SK-N-SH treated with all-trans-retinoic acid at 6 μM for 48 hours (cell line): ENCODE measurements at regions not wholly inside any gene's neighbourhood (a gene's known extent, or its start where the extent isn't known, plus 50 kb on each side); places are given as distances from the start of the nearest gene placed in this dataset.

Experiments
- ATAC-seq: fragments of 200-7000 bp; cut with Tn5 transposase; 3 replicates; pipeline ENCODE4 v1.9.1; 2020; ENCODE audit warnings: mild to moderate bottlenecking, moderate library complexity
- ARNTL ChIP-seq: fragments of 450-650 bp; formaldehyde crosslinking; IDR thresholded peaks from 2 replicates; pipeline ENCODE4 v1.5.0; 2020; ENCODE audit warnings: low read depth, mild to moderate bottlenecking, moderate library complexity, borderline replicate concordance
- BACH2 ChIP-seq: fragments of 250-450 bp; sonication (Bioruptor Pico); IDR thresholded peaks from 2 replicates; pipeline ENCODE4 v1.9.0; 2021; ENCODE audit warnings: mild to moderate bottlenecking, borderline replicate concordance
- CREB5 ChIP-seq: fragments of 250-450 bp; sonication (Bioruptor Pico); IDR thresholded peaks from 2 replicates; pipeline ENCODE4 v1.5.1; 2020; ENCODE audit warnings: low read depth, mild to moderate bottlenecking, moderate library complexity
- CSDC2 ChIP-seq: fragments of 250-450 bp; sonication (Bioruptor Pico); IDR thresholded peaks from 2 replicates; pipeline ENCODE4 v1.5.0; 2020; ENCODE audit warnings: mild to moderate bottlenecking, moderate library complexity
- ESRRG ChIP-seq: fragments of 250-450 bp; sonication (Bioruptor Pico); IDR thresholded peaks from 2 replicates; pipeline ENCODE4 v1.6.1; 2021; ENCODE audit warnings: mild to moderate bottlenecking
- ISL1 ChIP-seq: fragments of 250-450 bp; sonication (Bioruptor Pico); IDR thresholded peaks from 2 replicates; pipeline ENCODE4 v2.1.2; 2022; ENCODE audit warnings: mild to moderate bottlenecking, moderate library complexity
- OSR1 ChIP-seq: fragments of 250-450 bp; sonication (Bioruptor Pico); IDR thresholded peaks from 2 replicates; pipeline ENCODE4 v1.8.0; 2022; ENCODE audit warnings: moderate library complexity, mild to moderate bottlenecking, inconsistent platforms
- PATZ1 ChIP-seq: fragments of 250-450 bp; sonication (Bioruptor Pico); IDR thresholded peaks from 2 replicates; pipeline ENCODE4 v1.8.0; 2020; ENCODE audit warnings: mild to moderate bottlenecking, moderate library complexity, borderline replicate concordance
- POU6F1 ChIP-seq: fragments of 250-450 bp; sonication (Bioruptor Pico); IDR thresholded peaks from 2 replicates; pipeline ENCODE4 v1.8.0; 2021; ENCODE audit warnings: low read depth, mild to moderate bottlenecking, moderate library complexity, borderline replicate concordance
- RARB ChIP-seq: fragments of 250-450 bp; sonication (Bioruptor Pico); IDR thresholded peaks from 2 replicates; pipeline ENCODE4 v1.8.0; 2021; ENCODE audit warnings: mild to moderate bottlenecking, moderate library complexity
- TCF4 ChIP-seq: fragments of 250-450 bp; sonication (Bioruptor Pico); IDR thresholded peaks from 2 replicates; pipeline ENCODE4 v1.8.0; 2021; ENCODE audit warnings: mild to moderate bottlenecking, moderate library complexity, borderline replicate concordance
- TOX ChIP-seq: fragments of 250-450 bp; sonication (Bioruptor Pico); IDR thresholded peaks from 2 replicates; pipeline ENCODE4 v1.8.0; 2021; ENCODE audit warnings: mild to moderate bottlenecking, moderate library complexity, borderline replicate concordance
- TSHZ2 ChIP-seq: fragments of 250-450 bp; sonication (Bioruptor Pico); IDR thresholded peaks from 2 replicates; pipeline ENCODE4 v1.5.0; 2020; ENCODE audit warnings: mild to moderate bottlenecking, moderate library complexity
- ZC3H10 ChIP-seq: fragments of 250-450 bp; sonication (Bioruptor Pico); IDR thresholded peaks from 2 replicates; pipeline ENCODE4 v1.5.1; 2021; ENCODE audit warnings: mild to moderate bottlenecking, moderate library complexity
- ZFP3 ChIP-seq: fragments of 250-450 bp; sonication (Bioruptor Pico); IDR thresholded peaks from 2 replicates; pipeline ENCODE4 v1.5.0; 2020; ENCODE audit warnings: mild to moderate bottlenecking, moderate library complexity
- ZNF565 ChIP-seq: fragments of 450-650 bp; formaldehyde crosslinking; conservative IDR thresholded peaks from 2 replicates; pipeline ENCODE4 v1.5.0; 2020; ENCODE audit warnings: low read depth, mild to moderate bottlenecking, moderate library complexity
- ZNF70 ChIP-seq: fragments of 450-650 bp; formaldehyde crosslinking; IDR thresholded peaks from 2 replicates; pipeline ENCODE4 v1.5.0; 2020; ENCODE audit warnings: mild to moderate bottlenecking, moderate library complexity
- ZNF8 ChIP-seq: fragments of 450-650 bp; formaldehyde crosslinking; IDR thresholded peaks from 2 replicates; pipeline ENCODE4 v1.5.0; 2020; ENCODE audit warnings: mild to moderate bottlenecking, moderate library complexity

GRCh38 chr14:89613260-89614008 is 196.4 kb upstream of the FOXN3 start:
- TF ChIP-seq TSHZ2 (CRISPR knock-in tag) (no peak), PATZ1 (CRISPR knock-in tag) (no peak), CSDC2 (no peak), ZFP3 (CRISPR knock-in tag) (no peak)
- TF ChIP-seq, all 23 proteins: peak for 0
- no peak for ATAC-seq

GRCh38 chr14:89609500-89610100 is 192.6 kb upstream of the FOXN3 start:
- TF ChIP-seq ESRRG (CRISPR knock-in tag) = no peak
- TF ChIP-seq RARB (CRISPR knock-in tag) = no peak
- no peak for TF ChIP-seq ISL1 (CRISPR knock-in tag)
- no peak for TF ChIP-seq ZC3H10
- ATAC-seq = no peak

- TF ChIP-seq ZNF565 (CRISPR knock-in tag) = no peak
- no peak for TF ChIP-seq TCF4
- TF ChIP-seq BACH2 (CRISPR knock-in tag) = no peak
- no peak for TF ChIP-seq POU6F1 (CRISPR knock-in tag)
- TF ChIP-seq CREB5 (CRISPR knock-in tag) = no peak
- no peak for TF ChIP-seq ZNF70 (CRISPR knock-in tag)
- no peak for TF ChIP-seq ZFP3 (CRISPR knock-in tag)
- TF ChIP-seq TSHZ2 (CRISPR knock-in tag) = no peak
- TF ChIP-seq CSDC2 = no peak
- TF ChIP-seq RARB (CRISPR knock-in tag) = no peak
- ATAC-seq = no peak
These were observed 190.4 kb upstream of the FOXN3 start for GRCh38 chr14:89607453-89607852.

GRCh38 chr14:89603938-89604480 is 187.0 kb upstream of the FOXN3 start:
- no peak for ATAC-seq
- TF ChIP-seq TSHZ2 (CRISPR knock-in tag) (no peak), ESRRG (CRISPR knock-in tag) (no peak), ZFP3 (CRISPR knock-in tag) (no peak), TOX (CRISPR knock-in tag) (no peak), BACH2 (CRISPR knock-in tag) (no peak), CSDC2 (no peak), TCF4 (no peak), ARNTL (no peak), ZNF8 (CRISPR knock-in tag) (no peak), OSR1 (CRISPR knock-in tag) (no peak)
